Neural cell (in vitro differentiated cells): ENCODE measurements at regions not wholly inside any gene's neighbourhood (a gene's known extent, or its start where the extent isn't known, plus 50 kb on each side); places are given as distances from the start of the nearest gene placed in this dataset.

Experiments
- H2AFZ ChIP-seq: fragments of 200-600, 300-800 bp; sonication (generic), shearing (Covaris generic); 2 replicates; pipeline ENCODE4 v1.6.0; 2014; ENCODE audit warnings: low read depth, mild to moderate bottlenecking, antibody characterized with exemption, low read length, moderate library complexity
- H3F3A ChIP-seq: fragments of 200-600 bp; shearing (Covaris generic); 2 replicates; pipeline ENCODE4 v1.6.1; 2016; ENCODE audit warnings: mild to moderate bottlenecking, moderate library complexity, mixed read lengths, antibody characterized with exemption, low read length; ENCODE audit not compliant: insufficient read depth, poor library complexity, severe bottlenecking
- H3K27ac ChIP-seq: fragments of 200-600, 300-800 bp; sonication (generic), shearing (Covaris generic); 2 replicates; pipeline ENCODE4 v1.5.1; 2014; ENCODE audit warnings: mild to moderate bottlenecking, low read length, moderate library complexity
- H3K27me3 ChIP-seq: fragments of 300-800, 200-600 bp; sonication (generic), shearing (Covaris generic); 2 replicates; pipeline ENCODE4 v1.6.0; 2014; ENCODE audit warnings: mild to moderate bottlenecking, low read depth, low read length, moderate library complexity; ENCODE audit not compliant: insufficient read depth
- H3K36me3 ChIP-seq: fragments of 300-800, 200-600 bp; sonication (generic), shearing (Covaris generic); 2 replicates; pipeline ENCODE4 v1.5.1; 2014; ENCODE audit warnings: mild to moderate bottlenecking, antibody characterized with exemption, low read length, moderate library complexity; ENCODE audit not compliant: insufficient read depth
- H3K4me2 ChIP-seq: fragments of 300-800, 200-600 bp; sonication (generic), shearing (Covaris generic); 2 replicates; pipeline ENCODE4 v1.6.0; 2014; ENCODE audit warnings: mild to moderate bottlenecking, low read length
- H3K4me3 ChIP-seq: fragments of 300-800, 200-600 bp; sonication (generic), shearing (Covaris generic); 2 replicates; pipeline ENCODE4 v1.5.1; 2014; ENCODE audit warnings: mild to moderate bottlenecking, low read length, moderate library complexity
- H3K79me2 ChIP-seq: fragments of 200-600 bp; shearing (Covaris generic); replicated peaks from 2 replicates; pipeline ENCODE4 v1.6.0; 2014; ENCODE audit warnings: mild to moderate bottlenecking, low read length, moderate library complexity; ENCODE audit not compliant: insufficient read depth
- H3K9ac ChIP-seq: fragments of 300-800, 200-600 bp; sonication (generic), shearing (Covaris generic); 2 replicates; pipeline ENCODE4 v1.6.1; 2016; ENCODE audit warnings: mild to moderate bottlenecking, low read length, mixed read lengths
- H3K9me2 ChIP-seq: fragments of 200-600 bp; shearing (Covaris generic); 2 replicates; pipeline ENCODE4 v1.6.1; 2016; ENCODE audit warnings: mild to moderate bottlenecking, low read length, mixed read lengths; ENCODE audit not compliant: insufficient read depth
- H3K9me3 ChIP-seq: fragments of 200-600, 300-800 bp; sonication (generic), shearing (Covaris generic); 2 replicates; pipeline ENCODE4 v1.6.1; 2016; ENCODE audit warnings: mild to moderate bottlenecking, mixed run types, low read length, moderate library complexity, mixed read lengths
- H4K20me1 ChIP-seq: fragments of 200-600 bp; shearing (Covaris generic); 2 replicates; pipeline ENCODE4 v1.6.1; 2016; ENCODE audit warnings: mild to moderate bottlenecking, mixed run types; ENCODE audit not compliant: insufficient read depth
- EP300 ChIP-seq: fragments of 450-650 bp; conservative IDR thresholded peaks from 2 replicates; pipeline ENCODE4 v1.6.1; 2014; ENCODE audit warnings: antibody characterized with exemption, mild to moderate bottlenecking, moderate library complexity; ENCODE audit not compliant: poor library complexity, severe bottlenecking
- EZH2 ChIP-seq: fragments of 200-600, 300-800 bp; shearing (Covaris generic), sonication (generic); IDR thresholded peaks from 2 replicates; pipeline ENCODE4 v1.6.1; 2014; ENCODE audit warnings: antibody characterized with exemption, low read length, borderline replicate concordance, mild to moderate bottlenecking; ENCODE audit not compliant: insufficient read depth, poor library complexity, severe bottlenecking
- MXI1 ChIP-seq: fragments of 450-650 bp; conservative IDR thresholded peaks from 2 replicates; pipeline ENCODE4 v1.6.1; 2014; ENCODE audit warnings: antibody characterized with exemption, mild to moderate bottlenecking; ENCODE audit not compliant: poor library complexity, severe bottlenecking
- POLR2AphosphoS5 ChIP-seq: IDR thresholded peaks from 2 replicates; pipeline ENCODE4 v1.6.1; 2012
- RAD21 ChIP-seq: fragments of 450-650 bp; conservative IDR thresholded peaks from 2 replicates; pipeline ENCODE4 v1.6.1; 2014; ENCODE audit warnings: antibody characterized with exemption, mild to moderate bottlenecking, moderate library complexity
- SMC3 ChIP-seq: fragments of 450-650 bp; conservative IDR thresholded peaks from 2 replicates; pipeline ENCODE4 v1.6.1; 2014; ENCODE audit warnings: antibody characterized with exemption, mild to moderate bottlenecking, moderate library complexity; ENCODE audit not compliant: poor library complexity
- TAF1 ChIP-seq: IDR thresholded peaks from 2 replicates; pipeline ENCODE4 v1.6.1; 2012; ENCODE audit warnings: low read depth
- TF ChIP-seq, protein P1 (sequence below): IDR thresholded peaks from 2 replicates; pipeline ENCODE4 v1.6.1; 2012; ENCODE audit warnings: borderline replicate concordance
- TF ChIP-seq, protein P2 (sequence below): fragments of 450-650 bp; IDR thresholded peaks from 2 replicates; pipeline ENCODE4 v1.5.1; 2014; ENCODE audit warnings: antibody characterized with exemption, mild to moderate bottlenecking, moderate library complexity; ENCODE audit not compliant: poor library complexity, severe bottlenecking

DNA sequence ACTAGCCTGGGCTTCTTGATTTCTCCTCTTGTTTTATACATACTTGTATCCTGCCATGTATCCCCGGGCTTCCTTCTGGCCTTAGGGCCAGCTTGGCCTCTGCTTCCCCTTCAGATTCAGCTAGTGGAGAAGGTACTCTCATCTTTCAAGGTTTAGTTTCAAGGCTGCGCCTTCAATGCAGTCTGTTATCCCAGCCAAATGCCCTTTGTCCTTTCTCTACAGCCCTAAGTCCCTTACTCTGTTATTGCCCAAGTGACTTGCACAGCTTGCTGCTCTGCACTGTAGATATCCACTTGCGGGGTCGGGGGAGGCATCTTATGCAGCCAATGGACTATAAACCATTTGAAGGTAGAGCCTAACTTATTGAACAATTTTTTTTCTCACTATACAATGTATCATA is 357.5 kb downstream of the PPP1R2C start:
- no peaks in the 10 kb centered on the region for H3K79me2 ChIP-seq
- H3K9ac ChIP-seq, result no peak overlapping the region
- H4K20me1 ChIP-seq, result no peaks in the 10 kb centered on the region
- TF ChIP-seq, protein P1, sequence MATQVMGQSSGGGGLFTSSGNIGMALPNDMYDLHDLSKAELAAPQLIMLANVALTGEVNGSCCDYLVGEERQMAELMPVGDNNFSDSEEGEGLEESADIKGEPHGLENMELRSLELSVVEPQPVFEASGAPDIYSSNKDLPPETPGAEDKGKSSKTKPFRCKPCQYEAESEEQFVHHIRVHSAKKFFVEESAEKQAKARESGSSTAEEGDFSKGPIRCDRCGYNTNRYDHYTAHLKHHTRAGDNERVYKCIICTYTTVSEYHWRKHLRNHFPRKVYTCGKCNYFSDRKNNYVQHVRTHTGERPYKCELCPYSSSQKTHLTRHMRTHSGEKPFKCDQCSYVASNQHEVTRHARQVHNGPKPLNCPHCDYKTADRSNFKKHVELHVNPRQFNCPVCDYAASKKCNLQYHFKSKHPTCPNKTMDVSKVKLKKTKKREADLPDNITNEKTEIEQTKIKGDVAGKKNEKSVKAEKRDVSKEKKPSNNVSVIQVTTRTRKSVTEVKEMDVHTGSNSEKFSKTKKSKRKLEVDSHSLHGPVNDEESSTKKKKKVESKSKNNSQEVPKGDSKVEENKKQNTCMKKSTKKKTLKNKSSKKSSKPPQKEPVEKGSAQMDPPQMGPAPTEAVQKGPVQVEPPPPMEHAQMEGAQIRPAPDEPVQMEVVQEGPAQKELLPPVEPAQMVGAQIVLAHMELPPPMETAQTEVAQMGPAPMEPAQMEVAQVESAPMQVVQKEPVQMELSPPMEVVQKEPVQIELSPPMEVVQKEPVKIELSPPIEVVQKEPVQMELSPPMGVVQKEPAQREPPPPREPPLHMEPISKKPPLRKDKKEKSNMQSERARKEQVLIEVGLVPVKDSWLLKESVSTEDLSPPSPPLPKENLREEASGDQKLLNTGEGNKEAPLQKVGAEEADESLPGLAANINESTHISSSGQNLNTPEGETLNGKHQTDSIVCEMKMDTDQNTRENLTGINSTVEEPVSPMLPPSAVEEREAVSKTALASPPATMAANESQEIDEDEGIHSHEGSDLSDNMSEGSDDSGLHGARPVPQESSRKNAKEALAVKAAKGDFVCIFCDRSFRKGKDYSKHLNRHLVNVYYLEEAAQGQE, result no peak
- TF ChIP-seq SMC3 (no peak), RAD21 (no peak), EZH2 (no peak), EP300 (no peak), POLR2AphosphoS5 (no peak), TAF1 (no peak), MXI1 (no peak)
- TF ChIP-seq, protein P2, sequence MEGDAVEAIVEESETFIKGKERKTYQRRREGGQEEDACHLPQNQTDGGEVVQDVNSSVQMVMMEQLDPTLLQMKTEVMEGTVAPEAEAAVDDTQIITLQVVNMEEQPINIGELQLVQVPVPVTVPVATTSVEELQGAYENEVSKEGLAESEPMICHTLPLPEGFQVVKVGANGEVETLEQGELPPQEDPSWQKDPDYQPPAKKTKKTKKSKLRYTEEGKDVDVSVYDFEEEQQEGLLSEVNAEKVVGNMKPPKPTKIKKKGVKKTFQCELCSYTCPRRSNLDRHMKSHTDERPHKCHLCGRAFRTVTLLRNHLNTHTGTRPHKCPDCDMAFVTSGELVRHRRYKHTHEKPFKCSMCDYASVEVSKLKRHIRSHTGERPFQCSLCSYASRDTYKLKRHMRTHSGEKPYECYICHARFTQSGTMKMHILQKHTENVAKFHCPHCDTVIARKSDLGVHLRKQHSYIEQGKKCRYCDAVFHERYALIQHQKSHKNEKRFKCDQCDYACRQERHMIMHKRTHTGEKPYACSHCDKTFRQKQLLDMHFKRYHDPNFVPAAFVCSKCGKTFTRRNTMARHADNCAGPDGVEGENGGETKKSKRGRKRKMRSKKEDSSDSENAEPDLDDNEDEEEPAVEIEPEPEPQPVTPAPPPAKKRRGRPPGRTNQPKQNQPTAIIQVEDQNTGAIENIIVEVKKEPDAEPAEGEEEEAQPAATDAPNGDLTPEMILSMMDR, result no peak
- no peaks in the 10 kb centered on the region for H3K36me3 ChIP-seq
- H3K9me3 ChIP-seq, result no peaks in the 10 kb centered on the region
- no peak overlapping the region for H3K4me3 ChIP-seq
- H2AFZ ChIP-seq, result no peak overlapping the region
- H3F3A ChIP-seq, result no peaks in the 10 kb centered on the region
- no peaks in the 10 kb centered on the region for H3K27me3 ChIP-seq
- H3K9me2 ChIP-seq, result no peaks in the 10 kb centered on the region
- H3K4me2 ChIP-seq, result no peak overlapping the region
- H3K27ac ChIP-seq, result no peak overlapping the region

- H3K9me3 ChIP-seq, result no peaks in the 10 kb centered on the region
- H3K27me3 ChIP-seq, result no peaks in the 10 kb centered on the region
- H2AFZ ChIP-seq, result no peak overlapping the region
- no peaks in the 10 kb centered on the region for H4K20me1 ChIP-seq
- H3K4me2 ChIP-seq, result no peak overlapping the region
- H3F3A ChIP-seq, result no peaks in the 10 kb centered on the region
- H3K9ac ChIP-seq, result no peak overlapping the region
- H3K27ac ChIP-seq, result no peak overlapping the region
- no peaks in the 10 kb centered on the region for H3K36me3 ChIP-seq
- no peaks in the 10 kb centered on the region for H3K9me2 ChIP-seq
- TF ChIP-seq EP300 (no peak), TAF1 (no peak), RAD21 (no peak), POLR2AphosphoS5 (no peak), MXI1 (no peak), SMC3 (no peak), EZH2 (no peak)
- TF ChIP-seq, protein P2, result no peak
- TF ChIP-seq, protein P1, result no peak
- no peaks in the 10 kb centered on the region for H3K79me2 ChIP-seq
- no peak overlapping the region for H3K4me3 ChIP-seq
Observed at GRCh38 chrX:42415636-42416035, 362.3 kb downstream of the PPP1R2C start.
